Endothelial cell of umbilical vein (primary cell): ENCODE measurements at regions not wholly inside any gene's neighbourhood (a gene's known extent, or its start where the extent isn't known, plus 50 kb on each side); places are given as distances from the start of the nearest gene placed in this dataset.

ENCODE experiments used
- BruUV-seq: library from RNA; stranded (reverse); fragments of 400-500 nt; replicated peaks from 2 replicates; lab custom pipeline; 2021; lab: Mats Ljungman, UMichigan
- CTCF ChIA-PET: fragments of 300-600, 350-600 bp; sonication (Branson Sonifier 250); formaldehyde crosslinking; loops from one replicate; lab custom pipeline; 2021; ENCODE audit warnings: antibody characterized with exemption, inconsistent platforms; lab: Charles Lee
- POLR2A ChIA-PET: fragments of 300-600, 350-600 bp; sonication (Branson Sonifier 250); formaldehyde crosslinking; loops from one replicate; lab custom pipeline; 2021; ENCODE audit warnings: antibody characterized with exemption, inconsistent platforms; lab: Charles Lee
- DNase-seq: peaks from one replicate; pipeline ENCODE4 v3.0.0-alpha.2; 2011; ENCODE audit warnings: low read depth, low spot score
- FAIRE-seq: peaks from 2 replicates; lab custom pipeline; 2011; peaks lifted over from hg19 to GRCh38; lab: Jason Lieb, UNC
- H2AFZ ChIP-seq: 2 replicates; pipeline ENCODE4 v1.6.0; 2012; ENCODE audit warnings: low read depth, low read length, control low read depth, inconsistent platforms
- H3K27ac ChIP-seq: 2 replicates; pipeline ENCODE4 v1.5.1; 2011; ENCODE audit warnings: low read depth, mild to moderate bottlenecking, control low read depth, low read length, moderate library complexity; ENCODE audit not compliant: insufficient read depth
- H3K27me3 ChIP-seq, 2 experiments: 2 replicates each; pipeline versions ENCODE4 v1.6.0 to v1.6.1; 2011; ENCODE audit warnings: low read length in 2 of 2, mixed read lengths in 1 of 2; ENCODE audit not compliant: control insufficient read depth in 2 of 2, insufficient read depth in 2 of 2
- H3K36me3 ChIP-seq, 2 experiments: 2 replicates in 1 of 2; 3 replicates in 1 of 2; pipeline ENCODE4 v1.5.1; 2011; ENCODE audit warnings: low read length in 2 of 2, mild to moderate bottlenecking in 1 of 2, moderate library complexity in 1 of 2; ENCODE audit not compliant: control insufficient read depth in 2 of 2, insufficient read depth in 2 of 2; ENCODE audit errors: extremely low read depth in 1 of 2
- H3K4me1 ChIP-seq: 3 replicates; pipeline ENCODE4 v1.5.1; 2011; ENCODE audit warnings: mild to moderate bottlenecking, low read length; ENCODE audit not compliant: control insufficient read depth, insufficient read depth; ENCODE audit errors: extremely low read depth
- H3K4me2 ChIP-seq: 2 replicates; pipeline ENCODE4 v1.6.1; 2011; ENCODE audit warnings: low read length, control low read depth, mixed read lengths; ENCODE audit not compliant: insufficient read depth
- H3K4me3 ChIP-seq, 3 experiments: fragments of 200-600 bp in 1 of 3; sonication (generic), shearing (Covaris generic) in 1 of 3; replicated peaks in 1 of 3; 2 replicates each; pipeline ENCODE4 v1.5.1; 2011 to 2016; ENCODE audit warnings: control low read depth in 3 of 3, low read length in 3 of 3, mild to moderate bottlenecking in 2 of 3, inconsistent platforms in 1 of 3, low read depth in 1 of 3, moderate library complexity in 1 of 3; ENCODE audit not compliant: insufficient read depth in 1 of 3
- H3K79me2 ChIP-seq: 2 replicates; pipeline ENCODE4 v1.6.0; 2012; ENCODE audit warnings: low read length, inconsistent platforms; ENCODE audit not compliant: control insufficient read depth, insufficient read depth
- H3K9ac ChIP-seq: replicated peaks from 2 replicates; pipeline ENCODE3; 2011; ENCODE audit warnings: low read length, control low read depth; ENCODE audit not compliant: insufficient read depth; ENCODE audit errors: extremely low read depth
- H3K9me1 ChIP-seq: replicated peaks from 3 replicates; pipeline ENCODE4 v1.6.0; 2011; ENCODE audit warnings: mild to moderate bottlenecking, low read length; ENCODE audit not compliant: control insufficient read depth, insufficient read depth; ENCODE audit errors: extremely low read depth
- H3K9me3 ChIP-seq: replicated peaks from 2 replicates; pipeline ENCODE4 v1.5.1; 2012; ENCODE audit warnings: low read length, inconsistent platforms; ENCODE audit not compliant: control insufficient read depth, insufficient read depth
- H4K20me1 ChIP-seq: replicated peaks from 2 replicates; pipeline ENCODE3; 2011; ENCODE audit warnings: mild to moderate bottlenecking, low read length; ENCODE audit not compliant: control insufficient read depth, insufficient read depth; ENCODE audit errors: extremely low read depth
- EZH2 ChIP-seq: IDR thresholded peaks from 2 replicates; pipeline ENCODE4 v1.6.1; 2012; ENCODE audit warnings: borderline replicate concordance, low read depth, mild to moderate bottlenecking, moderate library complexity, low read length, inconsistent platforms; ENCODE audit not compliant: severe bottlenecking
- FOS ChIP-seq: IDR thresholded peaks from 2 replicates; pipeline ENCODE4 v1.6.1; 2011; ENCODE audit warnings: mild to moderate bottlenecking, low read length, moderate library complexity, borderline replicate concordance; ENCODE audit not compliant: insufficient read depth
- GATA2 ChIP-seq: IDR thresholded peaks from 2 replicates; pipeline ENCODE4 v1.7.0; 2011; ENCODE audit warnings: low read depth, mild to moderate bottlenecking, moderate library complexity, mixed read lengths, low read length; ENCODE audit not compliant: insufficient read length, insufficient read depth
- JUN ChIP-seq: IDR thresholded peaks from 2 replicates; pipeline ENCODE4 v1.6.1; 2011; ENCODE audit warnings: borderline replicate concordance, low read depth; ENCODE audit not compliant: insufficient read length, insufficient read depth
- MYC ChIP-seq: IDR thresholded peaks from one replicate; pipeline ENCODE4 v1.6.1; 2011; ENCODE audit warnings: mild to moderate bottlenecking, low read depth, low read length
- POLR2A ChIP-seq: IDR thresholded peaks from 2 replicates; pipeline ENCODE4 v1.6.1; 2012; ENCODE audit warnings: low read depth, mild to moderate bottlenecking, control low read depth, low read length
- POLR2AphosphoS5 ChIP-seq: IDR thresholded peaks from 2 replicates; pipeline ENCODE4 v1.6.1; 2012; ENCODE audit warnings: low read depth, mild to moderate bottlenecking, control low read depth, low read length, moderate library complexity; ENCODE audit not compliant: insufficient read depth
- dilution Hi-C: fragments of 300-500 bp; cut with MboI; formaldehyde crosslinking; loops from one replicate; pipeline ENCODE4 v1.15.0; 2019; ENCODE audit warnings: low sequenced_read_pairs; ENCODE audit not compliant: extremely low pct_ligation_motif_present
- intact Hi-C: fragments of 100-400 bp; cut with micrococcal nuclease; formaldehyde crosslinking; loops from one replicate; pipeline ENCODE4 v1.10.0; 2022
- TF ChIP-seq, protein P1 (sequence below), 2 donors: IDR thresholded peaks; 1 replicate in 1 of 2; 2 replicates in 1 of 2; pipeline ENCODE4 v1.5.1; 2011; ENCODE audit warnings: low read length in 2 of 2, mild to moderate bottlenecking in 2 of 2, moderate library complexity in 2 of 2, control low read depth in 1 of 2, inconsistent platforms in 1 of 2, low read depth in 1 of 2; ENCODE audit not compliant: insufficient read depth in 1 of 2; ENCODE audit errors: extremely low read depth in 1 of 2
- TF ChIP-seq, protein P2 (sequence below): IDR thresholded peaks from 2 replicates; pipeline ENCODE4 v1.6.1; 2011; ENCODE audit not compliant: insufficient read depth, insufficient read length

DNA sequence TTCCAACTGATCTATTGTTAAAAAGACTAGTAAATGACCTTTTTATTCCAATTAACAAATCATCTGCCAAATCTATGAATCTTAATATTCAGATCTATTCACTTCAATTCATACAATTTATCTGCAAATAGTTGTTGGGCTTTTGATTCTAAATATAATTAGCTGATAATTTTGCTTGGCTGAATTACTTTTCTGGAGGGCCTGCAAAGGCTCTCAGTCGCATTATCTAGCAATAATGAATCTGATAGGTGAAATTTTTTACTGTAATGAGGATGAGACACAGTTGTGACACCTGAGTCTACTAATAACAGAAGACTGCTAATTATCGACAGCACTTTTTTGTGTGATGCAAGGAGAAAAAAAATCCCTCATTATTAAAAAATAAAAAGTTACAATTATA is 565.1 kb downstream of the ZEB2 start:
- no peaks in the 10 kb centered on the region for H3K36me3 ChIP-seq
- no peaks in the 10 kb centered on the region for H3K79me2 ChIP-seq
- H3K4me3 ChIP-seq = no peak overlapping the region
- BruUV-seq = no TSS peak
- dilution Hi-C loops (no loop called here), intact Hi-C loops (no loop called here)
- H3K4me2 ChIP-seq = no peak overlapping the region
- no peak overlapping the region for H2AFZ ChIP-seq
- no peak for DNase-seq
- H3K27ac ChIP-seq = no peak overlapping the region
- no peaks in the 10 kb centered on the region for H3K27me3 ChIP-seq
- TF ChIP-seq POLR2AphosphoS5 = no peak
- TF ChIP-seq POLR2A = no peak
- POLR2A ChIA-PET = no interaction called here
- no peaks in the 10 kb centered on the region for H3K9me3 ChIP-seq
- H3K9me1 ChIP-seq = no peaks in the 10 kb centered on the region
- FAIRE-seq = no peak
- H3K4me1 ChIP-seq = no peaks in the 10 kb centered on the region
- H4K20me1 ChIP-seq = no peaks in the 10 kb centered on the region
- H3K9ac ChIP-seq = no peak overlapping the region
- CTCF ChIA-PET = no interaction called here

DNA sequence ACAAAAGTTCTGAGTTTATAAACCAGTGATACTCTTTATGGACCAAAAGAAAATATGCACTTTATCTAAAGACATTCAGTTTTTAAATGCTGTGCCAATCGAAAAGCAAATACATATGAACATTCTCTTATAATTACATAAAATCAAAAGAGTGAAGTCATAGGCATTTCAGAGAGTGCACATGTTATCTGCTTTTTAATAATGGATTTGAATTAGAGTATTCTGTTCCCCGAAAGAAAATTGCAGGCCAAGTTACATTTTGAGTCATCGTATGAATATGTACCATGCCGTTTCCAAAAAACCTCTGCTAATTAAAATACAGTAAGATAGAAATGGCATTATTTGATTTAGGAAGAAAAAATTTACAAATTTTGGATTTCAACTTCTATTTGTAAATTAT is 565.7 kb downstream of the ZEB2 start:
- no peaks in the 10 kb centered on the region for H4K20me1 ChIP-seq
- FAIRE-seq (no peak), DNase-seq (no peak)
- H3K9ac ChIP-seq = no peak overlapping the region
- no peaks in the 10 kb centered on the region for H3K4me1 ChIP-seq
- intact Hi-C loops = no loop called here
- no TSS peak for BruUV-seq
- no peak overlapping the region for H3K4me2 ChIP-seq
- no peak for TF ChIP-seq GATA2
- TF ChIP-seq, protein P1, sequence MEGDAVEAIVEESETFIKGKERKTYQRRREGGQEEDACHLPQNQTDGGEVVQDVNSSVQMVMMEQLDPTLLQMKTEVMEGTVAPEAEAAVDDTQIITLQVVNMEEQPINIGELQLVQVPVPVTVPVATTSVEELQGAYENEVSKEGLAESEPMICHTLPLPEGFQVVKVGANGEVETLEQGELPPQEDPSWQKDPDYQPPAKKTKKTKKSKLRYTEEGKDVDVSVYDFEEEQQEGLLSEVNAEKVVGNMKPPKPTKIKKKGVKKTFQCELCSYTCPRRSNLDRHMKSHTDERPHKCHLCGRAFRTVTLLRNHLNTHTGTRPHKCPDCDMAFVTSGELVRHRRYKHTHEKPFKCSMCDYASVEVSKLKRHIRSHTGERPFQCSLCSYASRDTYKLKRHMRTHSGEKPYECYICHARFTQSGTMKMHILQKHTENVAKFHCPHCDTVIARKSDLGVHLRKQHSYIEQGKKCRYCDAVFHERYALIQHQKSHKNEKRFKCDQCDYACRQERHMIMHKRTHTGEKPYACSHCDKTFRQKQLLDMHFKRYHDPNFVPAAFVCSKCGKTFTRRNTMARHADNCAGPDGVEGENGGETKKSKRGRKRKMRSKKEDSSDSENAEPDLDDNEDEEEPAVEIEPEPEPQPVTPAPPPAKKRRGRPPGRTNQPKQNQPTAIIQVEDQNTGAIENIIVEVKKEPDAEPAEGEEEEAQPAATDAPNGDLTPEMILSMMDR (IDR thresholded peaks at IDR 0.05; ENCODE audit: extremely low read depth in 1 of 2, insufficient read depth in 1 of 2, low read depth in 1 of 2, low read length in 2 of 2) = no peak
- no peak for TF ChIP-seq EZH2
- TF ChIP-seq FOS = no peak
- no peak for TF ChIP-seq POLR2AphosphoS5
- TF ChIP-seq MYC = no peak
- TF ChIP-seq, protein P2, sequence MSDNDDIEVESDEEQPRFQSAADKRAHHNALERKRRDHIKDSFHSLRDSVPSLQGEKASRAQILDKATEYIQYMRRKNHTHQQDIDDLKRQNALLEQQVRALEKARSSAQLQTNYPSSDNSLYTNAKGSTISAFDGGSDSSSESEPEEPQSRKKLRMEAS = no peak
- TF ChIP-seq POLR2A = no peak
- TF ChIP-seq JUN = no peak
- no peaks in the 10 kb centered on the region for H3K9me3 ChIP-seq
- ChIA-PET POLR2A (no interaction called here), CTCF (interaction anchor here (0.8 kb wide), 1 partner anchor 9 kb away, joined by 5 read pairs; no protein-coding TSS in a partner anchor)
- H3K9me1 ChIP-seq = no peaks in the 10 kb centered on the region
- no peak overlapping the region for H3K27ac ChIP-seq
- H3K27me3 ChIP-seq = no peaks in the 10 kb centered on the region
- dilution Hi-C loops = no loop called here
- H3K4me3 ChIP-seq = no peak overlapping the region
- no peak overlapping the region for H2AFZ ChIP-seq
- H3K79me2 ChIP-seq = no peaks in the 10 kb centered on the region
- H3K36me3 ChIP-seq = no peaks in the 10 kb centered on the region
